ENCODE measurements at regions not wholly inside any gene's neighbourhood (a gene's known extent, or its start where the extent isn't known, plus 50 kb on each side); places are given as distances from the start of the nearest gene placed in this dataset.

GRCh38 chr10:57186201-57186600 is 825.1 kb upstream of the ZWINT start:
- Mint-ChIP-seq H3K27ac (no peak overlapping the region), H3K36me3 (ENCODE audit: low read depth) (peaks cover 12% of the 10 kb centered on the region; the same call in 2 of the 3 replicates), H3K4me3 (no peak overlapping the region), H3K27me3 (ENCODE audit: insufficient read depth, low read depth, poor library complexity) (no peaks in the 10 kb centered on the region), H3K4me1 (peaks cover 10% of the 10 kb centered on the region; the same call in 2 of the 3 replicates), H3K9me3 (peaks cover 16% of the 10 kb centered on the region; the same call in 2 of the 3 replicates)
- no peak overlapping the region for H3K4me3 ChIP-seq
- 0 out of 2 replicates have a peak, but pooled peaks cover 3% of the 10 kb centered on the region for H3K9me2 ChIP-seq (ENCODE audit: insufficient read depth)
- no peak for TF ChIP-seq EZH2 (IDR thresholded peaks at IDR 0.05; ENCODE audit: low read depth, unreplicated experiment)
- no peak for TF ChIP-seq ZNF462 (CRISPR knock-in tag; IDR thresholded peaks at IDR 0.05)
- TF ChIP-seq ZNF331 (CRISPR knock-in tag; IDR thresholded peaks at IDR 0.05; ENCODE audit: low read depth) = no peak
- TF ChIP-seq ETS1 (IDR thresholded peaks at IDR 0.05) = no peak
- TF ChIP-seq CREB1 (CRISPR knock-in tag; IDR thresholded peaks at IDR 0.05; ENCODE audit: low read depth) = no peak
- TF ChIP-seq ZNF114 (CRISPR knock-in tag; IDR thresholded peaks at IDR 0.05) = no peak
- TF ChIP-seq NANOG (IDR thresholded peaks at IDR 0.05; ENCODE audit: borderline replicate concordance) = no peak
- TF ChIP-seq REST (IDR thresholded peaks at IDR 0.05; ENCODE audit: unreplicated experiment) = no peak
- no peak for TF ChIP-seq STAT1 (IDR thresholded peaks at IDR 0.05; ENCODE audit: unreplicated experiment)
- TF ChIP-seq CTCF (conservative IDR thresholded peaks at IDR 0.05; ENCODE audit: low read depth in 2 of 2) = no peak
- no peak for TF ChIP-seq JUNB (IDR thresholded peaks at IDR 0.05; ENCODE audit: unreplicated experiment)
- TF ChIP-seq POLR2AphosphoS5 (IDR thresholded peaks at IDR 0.05; ENCODE audit: low read depth) = no peak
- TF ChIP-seq EZH2phosphoT487 (IDR thresholded peaks at IDR 0.05; ENCODE audit: unreplicated experiment) = no peak
- H2AFZ ChIP-seq = no peak overlapping the region
- H4K20me1 ChIP-seq (replicated peaks; ENCODE audit: insufficient read depth) = no peaks in the 10 kb centered on the region
- no peaks in the 10 kb centered on the region for H3K36me3 ChIP-seq (ENCODE audit: insufficient read depth)
- H3K4me1 ChIP-seq (ENCODE audit: insufficient read depth) = no peaks in the 10 kb centered on the region; the same call in 1 of the 2 replicates
- H3K27ac ChIP-seq (ENCODE audit: low read depth) = no peak overlapping the region
- no peaks in the 10 kb centered on the region for H3K27me3 ChIP-seq (ENCODE audit: insufficient read depth)
- no peak for DNase-seq (ENCODE audit: low spot score)
- ATAC-seq = no peak
- no peak overlapping the region for H3K4me2 ChIP-seq
- no peaks in the 10 kb centered on the region for H3F3A ChIP-seq (replicated peaks; ENCODE audit: low read depth)
- H3K79me2 ChIP-seq (replicated peaks; ENCODE audit: insufficient read depth) = no peaks in the 10 kb centered on the region
